ENCODE measurements at regions not wholly inside any gene's neighbourhood (a gene's known extent, or its start where the extent isn't known, plus 50 kb on each side); places are given as distances from the start of the nearest gene placed in this dataset.

GRCh38 chr13:111662451-111662850, 342.0 kb downstream of the TEX29 start:
- H4K20me1 ChIP-seq (ENCODE audit: insufficient read depth, low read length), result no peaks in the 10 kb centered on the region
- H3K4me2 ChIP-seq (replicated peaks; ENCODE audit: extremely low read depth, low read length, poor library complexity, severe bottlenecking), result no peak overlapping the region
- H3K27me3 ChIP-seq (ENCODE audit: control insufficient read depth in 2 of 2, insufficient read depth in 2 of 2, low read length in 2 of 2), result no peaks in the 10 kb centered on the region
- H3K9me3 Mint-ChIP-seq, result peaks cover 0 to 4% (median 0%) of the 10 kb centered on the region in 7 donors
- WGBS (ENCODE audit: insufficient coverage), result no CpG with 5 or more reads among the region's 5 CpGs
- no peaks in the 10 kb centered on the region for H3K4me1 ChIP-seq (ENCODE audit: control insufficient read depth in 1 of 2, insufficient read depth in 2 of 2, low read length in 2 of 2)
- no peak overlapping the region for H3K27ac ChIP-seq (ENCODE audit: low read depth in 1 of 2, low read length in 2 of 2)
- no peaks in the 10 kb centered on the region for H3K79me2 ChIP-seq (ENCODE audit: insufficient read depth, low read length)
- no peak overlapping the region for H3K27ac Mint-ChIP-seq
- no peak for DNase-seq
- peaks cover 1 to 4% (median 2%) of the 10 kb centered on the region in 3 donors for H3K27me3 Mint-ChIP-seq (ENCODE audit: low read depth in 3 of 3)
- no peak overlapping the region for H3K9ac ChIP-seq (ENCODE audit: insufficient read depth, low read length, poor library complexity, severe bottlenecking)
- H2AFZ ChIP-seq (ENCODE audit: insufficient read depth, low read depth, low read length, poor library complexity, severe bottlenecking), result no peak overlapping the region
- H3K36me3 Mint-ChIP-seq, result no peaks in the 10 kb centered on the region
- TF ChIP-seq CTCF (IDR thresholded peaks at IDR 0.05), result no peak
- no peak overlapping the region for H3K4me3 ChIP-seq (replicated peaks in 1 of 3; ENCODE audit: low read depth in 2 of 3, low read length in 3 of 3)
- intact Hi-C loops (cut with micrococcal nuclease), result no loop called here
- no peaks in the 10 kb centered on the region for H3K4me1 Mint-ChIP-seq
- H3K4me3 Mint-ChIP-seq, result no peak overlapping the region
- H3K36me3 ChIP-seq (replicated peaks in 1 of 2; ENCODE audit: control insufficient read depth in 1 of 2, insufficient read depth in 2 of 2, low read length in 2 of 2), result no peaks in the 10 kb centered on the region
- H3K9me3 ChIP-seq (replicated peaks in 1 of 2; ENCODE audit: control insufficient read depth in 1 of 2, insufficient read depth in 1 of 2, low read length in 2 of 2), result no peaks in the 10 kb centered on the region

GRCh38 chr13:111662895-111663294, 342.5 kb downstream of the TEX29 start:
- no peak for TF ChIP-seq CTCF (IDR thresholded peaks at IDR 0.05)
- DNase-seq, result no peak
- Mint-ChIP-seq H3K9me3 (peaks cover 0 to 4% (median under 1%) of the 10 kb centered on the region in 7 donors), H3K36me3 (no peaks in the 10 kb centered on the region), H3K27ac (no peak overlapping the region), H3K4me3 (no peak overlapping the region), H3K27me3 (ENCODE audit: low read depth in 3 of 3) (peaks cover 1 to 4% (median 2%) of the 10 kb centered on the region in 3 donors), H3K4me1 (no peaks in the 10 kb centered on the region)
- Histone ChIP-seq H3K9ac (ENCODE audit: insufficient read depth, low read length, poor library complexity, severe bottlenecking) (no peak overlapping the region), H3K79me2 (ENCODE audit: insufficient read depth, low read length) (no peaks in the 10 kb centered on the region), H3K4me3 (replicated peaks in 1 of 3; ENCODE audit: low read depth in 2 of 3, low read length in 3 of 3) (no peak overlapping the region), H3K36me3 (replicated peaks in 1 of 2; ENCODE audit: control insufficient read depth in 1 of 2, insufficient read depth in 2 of 2, low read length in 2 of 2) (no peaks in the 10 kb centered on the region), H4K20me1 (ENCODE audit: insufficient read depth, low read length) (no peaks in the 10 kb centered on the region), H3K4me2 (replicated peaks; ENCODE audit: extremely low read depth, low read length, poor library complexity, severe bottlenecking) (no peak overlapping the region), H2AFZ (ENCODE audit: insufficient read depth, low read depth, low read length, poor library complexity, severe bottlenecking) (no peak overlapping the region), H3K27me3 (ENCODE audit: control insufficient read depth in 2 of 2, insufficient read depth in 2 of 2, low read length in 2 of 2) (no peaks in the 10 kb centered on the region), H3K9me3 (replicated peaks in 1 of 2; ENCODE audit: control insufficient read depth in 1 of 2, insufficient read depth in 1 of 2, low read length in 2 of 2) (no peaks in the 10 kb centered on the region), H3K4me1 (ENCODE audit: control insufficient read depth in 1 of 2, insufficient read depth in 2 of 2, low read length in 2 of 2) (no peaks in the 10 kb centered on the region), H3K27ac (ENCODE audit: low read depth in 1 of 2, low read length in 2 of 2) (no peak overlapping the region)
- WGBS (ENCODE audit: insufficient coverage), result no CpG with 5 or more reads among the region's 4 CpGs
- intact Hi-C loops (cut with micrococcal nuclease), result no loop called here

Measured in CD14-positive monocyte (primary cell).